ENCODE measurements at regions not wholly inside any gene's neighbourhood (a gene's known extent, or its start where the extent isn't known, plus 50 kb on each side); places are given as distances from the start of the nearest gene placed in this dataset.

GRCh38 chr17:53950207-53950857 lies 127.6 kb downstream of the KIF2B start:
- DNase-seq (no peak), ATAC-seq (no peak)
- no peak for TF ChIP-seq POLR2A (IDR thresholded peaks at IDR 0.05)
- TF ChIP-seq CTCF (IDR thresholded peaks at IDR 0.05): no peak
- H3K36me3 ChIP-seq: no peaks in the 10 kb centered on the region
- H3K4me3 ChIP-seq: no peak overlapping the region
- no peaks in the 10 kb centered on the region for H3K4me1 ChIP-seq
- H3K9me3 ChIP-seq: peaks cover 0 to 49% (median 18%) of the 10 kb centered on the region in 12 donors
- H3K27me3 ChIP-seq: no peaks in the 10 kb centered on the region
- 42 to 51% (median 49%) methylated on average over 4 to 5 of the region's 5 CpGs for WGBS, 4 donors
- H3K27ac ChIP-seq: no peak overlapping the region
- intact Hi-C loops (cut with DNase I): no loop called here

GRCh38 chr17:53950858-53951250 lies 128.1 kb downstream of the KIF2B start:
- no peak for TF ChIP-seq CTCF (IDR thresholded peaks at IDR 0.05)
- no peak for TF ChIP-seq POLR2A (IDR thresholded peaks at IDR 0.05)
- intact Hi-C loops (cut with DNase I): no loop called here
- H3K27me3 ChIP-seq: no peaks in the 10 kb centered on the region
- no peaks in the 10 kb centered on the region for H3K4me1 ChIP-seq
- no peak overlapping the region for H3K27ac ChIP-seq
- ATAC-seq: no peak
- H3K4me3 ChIP-seq: no peak overlapping the region
- H3K9me3 ChIP-seq: peaks cover 0 to 54% (median 23%) of the 10 kb centered on the region in 12 donors
- no peak for DNase-seq
- no peaks in the 10 kb centered on the region for H3K36me3 ChIP-seq

GRCh38 chr17:53971361-53971760 lies 148.6 kb downstream of the KIF2B start:
- Histone ChIP-seq H3K9me3 (no peaks in the 10 kb centered on the region), H3K36me3 (no peaks in the 10 kb centered on the region), H3K27me3 (no peaks in the 10 kb centered on the region), H3K27ac (no peak overlapping the region), H3K4me1 (no peaks in the 10 kb centered on the region), H3K4me3 (no peak overlapping the region)
- intact Hi-C loops (cut with DNase I): no loop called here
- 18 to 41% (median 23%) methylated on average over 1 of the region's 1 CpG for WGBS, 4 donors
- DNase-seq (no peak), ATAC-seq (no peak)
- TF ChIP-seq CTCF (IDR thresholded peaks at IDR 0.05) (no peak), POLR2A (IDR thresholded peaks at IDR 0.05) (no peak)

- intact Hi-C loops (cut with DNase I): no loop called here
- ATAC-seq (no peak), DNase-seq (no peak)
- H3K27ac ChIP-seq: no peak overlapping the region
- no peaks in the 10 kb centered on the region for H3K36me3 ChIP-seq
- WGBS, 4 donors: 73 to 80% (median 76%) methylated on average over 5 of the region's 5 CpGs
- no peaks in the 10 kb centered on the region for H3K4me1 ChIP-seq
- peaks cover 0 to 8% (median 0%) of the 10 kb centered on the region in 12 donors for H3K9me3 ChIP-seq
- TF ChIP-seq POLR2A (IDR thresholded peaks at IDR 0.05) (no peak), CTCF (IDR thresholded peaks at IDR 0.05) (no peak)
- no peaks in the 10 kb centered on the region for H3K27me3 ChIP-seq
- no peak overlapping the region for H3K4me3 ChIP-seq
These were observed 157.3 kb downstream of the KIF2B start for GRCh38 chr17:53979991-53980390.

All from heart left ventricle (tissue), 16 donors.